SU-DHL-6 (cell line): ENCODE measurements at regions not wholly inside any gene's neighbourhood (a gene's known extent, or its start where the extent isn't known, plus 50 kb on each side); places are given as distances from the start of the nearest gene placed in this dataset.

Source experiments
- CTCF ChIP-seq: fragments of 200-600 bp; sonication (generic); IDR thresholded peaks from one replicate; pipeline ENCODE4 v1.5.1; 2017; ENCODE audit warnings: antibody characterized with exemption, mild to moderate bottlenecking, low read length, moderate library complexity; ENCODE audit not compliant: insufficient read depth, poor library complexity, severe bottlenecking
- EZH2phosphoT487 ChIP-seq: fragments of 200-600 bp; sonication (generic), shearing (Covaris generic); conservative IDR thresholded peaks from 2 replicates; pipeline ENCODE4 v1.6.1; 2018; ENCODE audit warnings: mild to moderate bottlenecking, antibody characterized with exemption, low read length, moderate library complexity, mixed read lengths

GRCh38 chr4:26264109-26264508, 56.7 kb upstream of the RBPJ start:
- TF ChIP-seq CTCF (no peak), EZH2phosphoT487 (no peak)
